ENCODE measurements at regions not wholly inside any gene's neighbourhood (a gene's known extent, or its start where the extent isn't known, plus 50 kb on each side); places are given as distances from the start of the nearest gene placed in this dataset.
"Not testable (repeated sequence)": the region's sequence is repeated elsewhere in the genome, so short reads cannot be mapped to it uniquely, and the experiment has no call there.

DNA sequence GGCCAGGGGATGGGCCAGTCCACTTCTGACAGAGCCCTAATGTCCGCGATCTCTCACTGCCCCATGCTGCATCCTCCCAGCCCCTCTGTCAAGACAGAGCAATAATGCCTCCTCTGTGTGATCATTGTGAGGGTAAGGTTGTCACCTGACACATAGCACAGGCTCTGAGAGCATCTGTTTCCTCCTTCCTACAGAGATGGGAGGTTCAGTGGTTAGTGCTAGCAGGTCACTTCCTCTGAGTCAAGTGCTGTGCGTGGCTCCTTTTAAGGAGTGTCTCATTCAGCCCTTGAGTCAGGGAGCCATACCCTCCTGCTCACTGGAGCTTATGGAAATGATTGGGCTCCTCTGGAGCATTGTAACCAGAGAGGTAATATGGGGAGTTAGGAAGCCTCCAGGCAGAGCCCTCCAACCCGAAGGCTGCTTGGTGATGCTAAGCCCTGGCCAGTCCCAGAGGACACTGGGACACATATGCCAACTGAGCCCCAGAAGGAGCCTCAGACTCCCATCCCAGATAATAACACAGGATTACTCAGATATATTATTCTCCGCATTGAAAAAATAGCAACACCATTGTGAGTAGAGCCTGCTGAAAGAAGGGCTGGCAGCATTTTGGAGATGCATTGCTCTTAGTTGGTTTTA is 189.0 kb downstream of the GALNT1 start:
- no peak for DNase-seq (ENCODE audit: low read depth)

DNA sequence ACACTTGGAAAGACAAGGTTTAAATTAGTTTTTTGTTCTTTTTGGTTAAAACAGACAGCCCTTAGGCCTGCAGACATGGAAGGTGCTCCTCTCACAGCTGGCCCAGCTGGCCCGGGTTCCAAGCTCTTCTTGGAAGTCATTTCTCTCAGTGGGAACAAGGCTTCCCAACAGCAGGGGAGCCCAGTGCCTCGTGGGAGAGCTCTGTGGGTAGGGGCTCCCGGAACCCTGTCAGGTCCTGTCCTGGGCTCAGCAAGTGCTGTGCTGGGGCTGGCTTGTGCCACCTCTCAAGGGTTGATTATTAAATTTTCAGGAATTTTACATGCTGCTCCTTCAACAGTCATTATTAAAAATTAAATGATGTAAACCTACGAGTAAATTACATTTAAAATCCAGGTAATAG is 189.6 kb downstream of the GALNT1 start:
- no peak for DNase-seq (ENCODE audit: low read depth)

DNA sequence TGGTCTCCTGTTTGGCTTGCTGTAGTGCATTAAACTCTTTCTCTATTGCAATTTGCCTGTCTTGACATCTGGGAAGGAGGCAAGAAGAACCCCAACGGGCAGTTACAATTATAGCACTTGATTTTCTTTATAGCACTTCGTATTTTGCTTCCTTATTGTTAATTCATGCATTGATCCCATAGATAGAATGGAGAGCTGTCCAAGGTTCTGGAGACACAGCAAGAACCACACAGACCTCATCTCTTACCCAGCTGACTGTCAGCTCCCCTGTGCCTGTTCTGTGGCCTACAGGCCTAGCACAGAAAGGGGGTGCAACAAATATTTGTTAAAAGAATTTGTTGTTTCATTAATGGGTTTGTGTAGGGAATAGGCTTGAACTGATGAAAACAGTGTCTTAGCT is 194.3 kb downstream of the GALNT1 start:
- no peak for DNase-seq (ENCODE audit: low read depth)

DNA sequence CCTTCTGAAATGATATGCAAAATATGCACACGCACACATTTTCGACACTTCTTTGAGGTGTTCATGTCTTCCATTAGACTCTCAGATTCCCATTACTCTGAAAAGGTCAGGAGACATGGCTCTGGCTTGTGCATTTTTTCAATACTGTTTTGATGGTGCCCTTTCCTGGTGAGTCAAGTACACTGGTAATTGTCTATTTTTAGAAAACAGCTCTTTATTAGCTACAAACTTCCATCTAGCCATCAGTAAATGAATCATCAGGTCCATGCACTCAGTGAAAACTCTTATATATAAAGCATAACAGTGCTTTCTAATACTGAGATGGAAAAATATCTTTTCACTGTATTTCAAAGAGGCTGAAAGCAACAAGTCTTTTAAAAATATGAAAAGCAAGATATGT is 194.9 kb downstream of the GALNT1 start:
- no peak for DNase-seq (ENCODE audit: low read depth)

DNA sequence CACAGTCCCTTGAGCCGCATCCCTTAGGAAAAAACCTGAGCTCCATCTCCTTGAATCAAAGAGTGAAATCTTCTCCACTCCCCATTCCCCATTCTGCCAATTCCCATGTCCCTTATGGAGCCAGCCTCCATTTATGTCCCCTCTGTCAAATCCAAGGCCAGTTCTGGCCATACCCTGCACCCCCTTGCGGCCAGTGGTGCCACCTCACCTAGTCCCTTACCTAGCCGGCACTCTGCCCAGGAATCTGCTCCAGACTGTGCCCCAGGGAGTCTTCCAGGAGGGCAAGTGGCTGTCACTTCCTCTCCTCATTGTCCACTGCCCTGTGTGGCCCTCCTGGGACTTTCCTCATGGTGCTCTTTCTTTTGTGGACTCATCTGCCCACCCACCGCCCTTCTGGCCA is 195.4 kb upstream of the RMP24 start:
- no peak for DNase-seq (ENCODE audit: low read depth)

DNA sequence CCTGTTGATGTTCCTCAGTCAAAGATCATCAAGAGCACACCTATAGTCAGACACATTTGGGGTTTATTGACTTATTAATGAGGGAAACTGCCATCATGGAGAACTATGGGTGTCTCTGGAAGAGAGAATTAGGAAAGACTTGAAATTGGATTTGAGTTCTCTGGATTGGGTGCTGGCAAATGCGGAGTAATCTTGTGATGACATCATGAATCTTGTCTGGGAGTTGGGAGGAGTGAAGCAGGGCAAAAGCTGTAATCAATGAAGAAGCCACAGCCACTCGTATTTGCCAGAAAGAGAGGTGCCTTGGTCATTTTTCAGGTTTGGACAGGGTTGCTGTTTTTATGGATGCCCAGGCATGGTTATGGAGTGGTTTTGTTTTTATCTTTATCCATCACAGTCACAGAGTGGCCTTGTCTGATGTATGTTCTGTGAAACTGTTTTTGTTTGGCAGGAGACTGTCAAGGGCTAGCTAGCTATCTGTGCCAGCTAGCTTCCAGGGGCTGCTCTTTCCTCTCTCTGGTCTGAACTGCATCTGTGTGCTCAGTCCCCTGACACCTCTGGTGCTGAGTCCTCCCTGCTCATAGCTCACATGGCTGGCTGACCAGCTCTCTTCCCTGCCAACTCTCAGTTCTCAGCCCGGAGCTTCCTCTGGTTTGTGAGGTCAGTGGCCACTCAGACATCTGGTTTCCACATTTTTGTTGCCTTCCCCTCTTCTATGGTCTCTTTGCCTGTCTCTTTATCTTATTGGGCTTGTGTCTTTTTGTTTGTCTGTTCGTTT is 193.4 kb upstream of the RMP24 start:
- no peak for DNase-seq (ENCODE audit: low read depth)

DNA sequence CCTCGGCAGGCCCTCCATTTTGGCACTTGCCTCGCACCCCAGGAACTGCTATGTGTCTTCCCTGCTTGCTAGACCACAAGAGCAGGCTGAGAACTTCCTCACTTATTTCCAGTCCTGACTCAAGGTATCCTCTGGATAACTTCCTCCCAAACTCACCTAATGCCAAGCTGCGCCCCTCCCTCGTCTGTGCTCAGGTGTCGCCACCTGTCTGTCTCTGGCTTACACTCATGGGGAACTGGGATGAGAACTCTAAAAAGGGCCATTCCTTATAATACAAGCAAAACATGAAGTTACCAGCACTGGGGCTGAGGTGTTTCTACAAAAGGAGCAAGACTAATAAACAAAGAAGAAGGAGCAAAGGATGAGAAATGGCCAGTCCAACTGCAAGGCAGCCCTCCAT is 191.5 kb upstream of the RMP24 start:
- DNase-seq (ENCODE audit: low read depth) = no peak

DNA sequence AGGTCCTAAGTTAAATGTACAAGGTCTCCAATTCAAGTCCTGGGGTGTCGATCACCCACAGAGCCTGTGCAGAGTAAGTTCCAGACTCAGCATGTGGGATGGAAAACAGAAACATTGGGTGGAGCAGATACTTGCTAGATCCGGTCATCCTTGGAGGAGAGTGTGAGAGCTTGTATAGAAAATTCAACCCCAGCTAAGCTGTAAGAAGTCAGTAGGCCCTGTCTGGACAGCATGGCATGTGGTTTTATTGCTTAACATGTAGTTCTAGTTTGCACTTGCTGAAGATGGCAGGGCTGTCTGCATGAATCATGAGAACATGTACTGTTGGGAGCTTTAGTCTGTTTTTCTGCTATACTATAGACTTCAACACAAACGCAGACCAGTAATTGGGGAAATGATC is 189.6 kb upstream of the RMP24 start:
- no peak for DNase-seq (ENCODE audit: low read depth)

DNA sequence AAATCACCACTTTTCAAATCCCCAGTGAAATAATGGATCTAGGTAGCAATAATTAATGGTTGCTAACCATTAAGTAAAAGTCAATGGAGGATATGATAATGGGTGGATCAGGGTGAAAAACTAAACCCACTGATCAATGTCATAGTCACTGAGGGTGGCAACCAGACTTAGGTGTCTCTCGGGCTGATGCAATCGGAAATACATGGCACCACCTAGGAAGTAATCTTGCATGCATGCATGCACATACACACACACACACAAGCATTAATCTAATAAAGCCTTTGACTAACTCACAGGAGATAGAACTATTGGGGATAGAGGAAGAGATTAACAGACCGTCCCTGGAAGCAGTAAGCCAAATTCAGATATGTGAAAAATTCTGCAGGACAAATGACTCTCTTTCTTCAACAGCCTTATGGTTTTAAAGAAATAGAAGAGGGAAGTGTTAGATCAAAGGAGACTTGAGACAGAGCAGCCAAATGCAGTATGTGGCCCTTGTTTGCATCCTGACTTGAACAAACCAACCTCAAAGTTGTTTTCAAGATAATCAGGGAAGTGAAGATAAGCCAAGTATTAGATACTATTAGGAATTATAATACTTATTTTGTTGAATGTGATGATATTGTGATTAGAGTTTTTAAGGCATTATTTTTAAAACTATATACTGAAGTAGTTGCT is 186.0 kb upstream of the RMP24 start:
- no peak for DNase-seq (ENCODE audit: low read depth)

DNA sequence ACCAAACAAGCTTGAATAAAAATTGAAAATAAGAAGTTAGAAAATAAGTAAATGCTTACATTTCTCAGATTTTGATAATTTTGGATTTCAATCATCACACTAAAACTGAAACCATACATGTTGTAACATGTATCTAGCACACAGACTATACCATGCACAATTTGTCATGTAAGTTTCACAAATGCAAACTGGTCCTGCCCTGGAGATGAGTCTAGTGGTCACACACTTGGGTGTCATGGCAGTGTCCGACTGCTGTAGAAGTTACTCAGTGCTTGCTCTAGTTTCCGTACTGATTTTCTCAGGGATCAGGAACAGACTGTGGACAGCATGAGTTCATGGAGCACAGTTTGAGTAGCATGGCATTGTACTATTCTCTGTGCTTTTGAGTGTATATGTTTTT is 182.9 kb upstream of the RMP24 start:
- no peak for DNase-seq (ENCODE audit: low read depth)

DNA sequence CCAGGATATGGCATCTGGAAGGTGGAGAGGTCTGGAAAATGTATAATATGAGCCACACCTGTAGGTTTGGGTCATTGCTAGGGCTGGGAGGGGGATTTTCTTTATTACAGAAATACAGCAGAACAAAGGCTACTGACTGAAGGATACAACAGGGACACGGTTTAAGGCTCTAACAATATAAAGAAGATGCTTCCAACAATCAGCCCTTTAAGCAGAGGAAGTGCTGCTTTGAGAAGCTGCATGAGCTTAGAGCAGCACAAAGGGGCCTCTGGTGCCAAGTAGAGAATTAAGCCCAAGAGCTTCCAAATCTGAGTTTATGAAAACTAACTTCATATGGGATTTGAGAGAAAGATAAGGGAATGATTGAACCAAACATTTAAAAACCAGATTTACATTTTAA is 174.5 kb upstream of the RMP24 start:
- DNase-seq (ENCODE audit: low read depth) = no peak

DNA sequence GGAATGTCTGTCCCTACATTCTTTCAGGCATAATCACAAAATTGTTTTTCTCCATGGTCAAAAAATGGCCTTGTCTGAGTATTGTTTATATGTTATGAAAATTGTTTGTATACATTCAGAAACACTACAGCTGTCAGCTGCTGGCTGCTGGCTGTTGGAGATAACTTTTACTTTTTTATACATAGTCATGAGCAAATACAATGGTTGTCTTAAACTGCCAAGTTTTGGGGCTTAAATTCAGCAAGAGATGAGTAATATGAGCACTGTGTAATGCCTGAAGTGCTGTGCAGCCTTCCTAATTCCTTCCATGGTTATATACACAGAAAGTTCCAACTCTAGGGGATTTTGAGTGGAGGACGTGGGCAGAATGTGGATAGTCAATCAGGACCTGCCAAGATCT is 168.9 kb upstream of the RMP24 start:
- DNase-seq (ENCODE audit: low read depth) = no peak

DNA sequence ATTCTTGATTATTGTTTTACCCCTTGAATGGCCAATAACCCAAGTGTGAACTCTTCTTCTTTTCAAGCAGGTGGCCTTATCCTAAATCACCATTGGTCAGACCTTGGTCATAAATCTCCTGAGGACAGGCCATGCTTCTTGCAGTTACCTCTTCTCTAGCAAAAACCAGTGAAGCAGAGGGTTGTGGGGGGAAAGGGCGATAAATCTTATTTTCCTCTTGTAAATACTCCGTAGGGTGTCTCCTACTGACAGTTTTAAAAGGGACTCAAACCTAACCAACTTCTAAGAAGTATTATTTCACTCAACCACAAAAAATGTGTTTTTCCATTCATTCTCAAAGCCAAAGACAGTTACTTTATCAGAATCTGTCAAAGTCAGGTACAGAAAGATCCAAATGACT is 168.1 kb upstream of the RMP24 start:
- DNase-seq (ENCODE audit: low read depth) = no peak

DNA sequence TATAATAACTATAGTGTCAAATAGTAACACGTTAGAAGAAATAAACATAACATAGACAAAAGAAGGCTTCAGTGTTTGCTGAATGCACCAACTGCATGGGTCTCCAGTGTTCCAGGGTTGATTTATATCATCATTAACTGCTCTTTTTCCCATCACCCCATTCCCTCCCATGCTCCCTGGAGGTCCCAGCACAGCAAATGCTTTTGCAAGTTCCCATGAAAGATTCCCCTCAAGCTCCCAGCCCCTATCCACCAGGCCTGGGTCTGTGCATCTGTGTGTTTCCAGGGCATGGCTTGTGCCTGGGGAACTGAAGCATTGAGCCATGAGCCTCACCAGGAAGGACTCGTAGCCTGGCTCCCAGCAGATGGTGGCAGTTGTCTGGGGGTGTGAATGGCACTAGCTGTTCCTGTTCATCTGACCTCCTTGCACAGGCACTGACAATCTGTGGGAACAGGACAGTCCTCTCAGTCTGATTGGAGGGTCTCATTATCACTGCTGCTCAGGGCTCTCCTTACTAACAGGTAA is 164.6 kb upstream of the RMP24 start:
- DNase-seq (ENCODE audit: low read depth) = no peak

DNA sequence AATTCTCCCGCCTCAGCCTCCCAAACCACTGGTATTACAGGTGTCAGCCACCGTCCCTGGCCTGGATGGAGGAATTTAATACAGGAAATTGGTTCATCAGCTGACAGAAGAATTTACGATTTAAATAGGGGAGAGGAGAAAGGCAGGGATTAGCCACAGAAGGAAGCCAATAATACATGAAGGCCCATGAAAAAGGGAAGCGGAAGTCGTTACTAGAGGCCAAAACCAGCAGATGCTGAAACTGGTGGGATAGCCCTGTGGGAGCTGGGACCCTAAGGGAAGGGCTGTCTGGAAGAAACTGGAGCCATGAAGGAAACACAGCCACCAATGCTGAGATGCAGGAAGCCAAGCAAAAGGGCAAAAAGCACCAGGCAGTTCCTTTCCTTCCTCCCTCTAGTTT is 163.7 kb upstream of the RMP24 start:
- no peak for DNase-seq (ENCODE audit: low read depth)

DNA sequence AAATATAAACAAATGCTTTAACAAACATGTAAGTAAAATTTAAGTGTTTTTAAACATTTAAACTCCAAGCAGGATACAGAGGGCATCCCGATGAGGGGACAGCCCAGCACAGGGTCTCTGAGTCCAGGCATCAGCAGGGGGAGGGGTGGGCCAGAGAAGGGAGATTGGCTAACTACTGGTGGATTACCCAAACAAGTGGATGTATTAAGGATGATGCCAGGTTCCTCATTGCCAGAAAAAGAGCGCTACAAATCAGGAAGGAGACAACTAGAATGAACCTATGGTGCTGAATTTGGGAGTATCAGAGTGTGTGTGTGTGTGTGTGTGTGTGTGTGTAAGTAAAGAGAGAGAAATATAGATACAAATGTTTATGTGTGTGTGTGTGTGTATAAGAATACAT is 162.0 kb upstream of the RMP24 start:
- no peak for DNase-seq (ENCODE audit: low read depth)

DNA sequence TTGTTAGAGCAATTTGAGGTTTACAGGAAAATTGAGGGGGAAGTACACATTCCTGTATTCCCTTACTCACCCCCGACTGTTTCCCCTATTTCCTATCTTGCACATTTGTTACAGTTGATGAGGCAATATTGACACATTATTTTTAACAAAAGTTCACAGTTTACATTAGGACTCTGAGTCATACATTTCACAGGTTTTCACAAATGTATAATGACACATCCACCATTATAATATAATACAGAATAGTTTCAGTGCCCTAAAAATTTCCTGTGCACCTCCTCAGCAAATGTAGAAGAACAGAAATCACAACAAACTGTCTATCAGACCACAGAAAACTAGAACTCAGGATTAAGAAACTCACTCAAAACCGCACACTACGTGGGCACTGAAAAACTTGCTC is 160.6 kb upstream of the RMP24 start:
- peak; percentile 3 for DNase-seq (ENCODE audit: low read depth)

DNA sequence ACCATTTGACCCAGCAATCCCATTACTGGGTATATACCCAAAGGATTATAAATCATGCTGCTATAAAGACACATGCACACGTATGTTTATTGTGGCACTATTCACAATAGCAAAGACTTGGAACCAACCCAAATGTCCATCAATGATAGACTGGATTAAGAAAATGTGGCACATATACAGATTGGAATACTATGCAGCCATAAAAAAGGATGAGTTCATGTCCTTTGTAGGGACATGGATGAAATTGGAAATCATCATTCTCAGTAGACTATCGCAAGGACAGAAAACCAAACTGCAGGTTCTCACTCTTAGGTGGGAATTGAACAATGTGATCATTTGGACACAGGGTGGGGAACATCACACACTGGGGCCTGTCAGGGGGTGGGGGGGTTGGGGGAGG is 157.5 kb upstream of the RMP24 start:
- DNase-seq (ENCODE audit: low read depth) = not testable (repeated sequence)

DNA sequence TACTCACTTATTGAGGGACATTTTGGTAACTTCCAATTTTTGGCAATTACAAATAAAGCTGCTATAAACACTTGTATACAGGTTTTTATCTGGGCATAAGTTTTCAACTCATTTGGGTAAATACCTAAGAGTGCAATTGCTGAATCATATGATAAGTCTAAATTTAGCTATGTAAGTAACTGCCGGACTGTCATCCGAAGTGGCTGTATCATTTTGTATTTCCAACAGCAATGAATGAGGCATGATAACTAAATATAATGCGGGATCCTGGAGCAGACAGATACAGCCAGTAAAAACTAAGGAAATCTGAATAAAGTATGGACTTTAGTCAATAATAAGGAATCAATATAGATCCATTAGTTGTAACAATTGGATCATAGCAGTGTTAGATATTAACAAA is 156.5 kb upstream of the RMP24 start:
- DNase-seq (ENCODE audit: low read depth) = no peak

DNA sequence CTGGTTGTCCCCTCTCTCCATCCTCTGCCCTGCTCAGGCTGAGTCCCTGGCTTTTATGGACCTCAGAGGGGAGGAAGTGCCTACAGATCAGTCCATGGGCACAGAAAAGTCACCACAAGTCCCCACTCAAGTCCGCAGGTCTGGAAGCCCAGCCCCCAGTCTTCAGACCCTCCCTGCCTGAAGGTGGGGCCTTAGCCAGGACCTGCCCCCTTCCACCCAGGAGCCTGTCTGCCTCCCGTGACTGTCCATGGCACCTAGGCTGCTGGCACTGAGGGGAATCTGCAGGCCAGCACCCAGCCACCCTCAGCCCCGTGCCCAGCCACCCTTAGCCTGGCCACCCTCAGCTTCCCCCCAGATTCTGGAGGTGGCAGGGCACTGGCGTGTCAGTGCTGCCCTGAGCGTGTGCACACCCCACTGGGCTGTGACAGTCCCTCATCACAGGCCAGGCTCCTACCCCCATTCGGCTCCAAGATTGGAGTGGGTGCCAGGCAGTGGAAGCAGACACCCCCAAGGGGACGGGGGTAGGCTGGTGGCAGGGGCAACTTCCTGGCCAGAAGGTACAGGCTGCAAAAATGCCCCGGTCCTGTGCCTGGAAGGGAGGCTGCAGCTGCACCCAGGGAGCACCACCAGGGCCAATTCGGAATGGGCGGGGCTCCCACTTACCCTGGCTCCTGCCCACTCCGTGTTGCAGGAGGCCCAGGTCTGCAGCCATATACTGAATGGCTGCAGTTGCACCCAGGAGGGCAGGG is 154.7 kb upstream of the RMP24 start:
- DNase-seq (ENCODE audit: low read depth) = no peak

DNA sequence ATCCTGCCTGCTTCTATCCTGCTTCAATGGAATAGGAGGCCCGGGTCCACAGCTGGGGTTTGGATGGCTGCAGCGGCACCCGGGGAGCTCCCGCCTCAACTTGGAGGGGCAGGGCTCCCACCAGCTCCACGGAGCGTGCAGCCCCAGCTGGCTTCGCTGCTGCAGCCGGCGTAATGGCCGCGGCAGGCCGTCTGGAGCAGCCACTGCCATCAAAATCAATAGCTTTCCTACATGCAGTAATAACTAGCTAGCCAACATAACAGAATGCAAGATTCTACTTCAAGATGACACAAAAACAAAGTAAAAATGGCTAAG is 154.2 kb upstream of the RMP24 start:
- DNase-seq (ENCODE audit: low read depth) = no peak

DNA sequence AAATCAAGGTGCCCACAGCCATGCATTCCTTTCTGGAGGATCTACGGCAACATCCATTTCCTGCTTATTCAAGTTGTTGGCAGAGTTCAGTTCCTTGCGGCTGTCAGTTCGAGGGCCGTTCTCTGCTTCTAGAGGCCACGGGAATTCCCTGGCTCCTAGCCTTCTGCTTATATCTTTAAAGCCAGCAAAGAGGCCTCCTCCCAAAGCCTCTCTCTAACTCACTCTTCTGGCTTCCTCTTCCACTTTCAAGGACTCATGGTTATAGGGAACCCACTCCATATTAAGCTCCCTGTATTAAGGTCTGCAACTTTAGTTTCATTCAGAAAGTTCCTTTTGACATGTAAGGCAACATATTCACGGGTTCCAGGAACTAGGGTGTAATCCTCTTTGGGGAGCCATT is 150.1 kb upstream of the RMP24 start:
- no peak for DNase-seq (ENCODE audit: low read depth)

Data from LHCN-M2 (cell line).